Adrenal gland (tissue), 5 donors: ENCODE measurements at regions not wholly inside any gene's neighbourhood (a gene's known extent, or its start where the extent isn't known, plus 50 kb on each side); places are given as distances from the start of the nearest gene placed in this dataset.

Experiments
- POLR2A ChIP-seq, 2 donors: fragments of 450-650 bp; IDR thresholded peaks; one replicate each; pipeline ENCODE4 v1.6.1; 2017; ENCODE audit warnings: antibody characterized with exemption in 2 of 2, mild to moderate bottlenecking in 2 of 2, moderate library complexity in 1 of 2
- TF ChIP-seq, protein P1 (sequence below), 6 experiments: fragments of 450-650 bp in 4 of 6; fragments of 200-600 bp in 2 of 6; sonication (generic) in 1 of 6; IDR thresholded peaks; 1 replicate in 5 of 6; 2 replicates in 1 of 6; pipeline versions ENCODE4 v1.5.1 to v1.8.0; 2016 to 2021; ENCODE audit warnings: antibody characterized with exemption in 6 of 6, mild to moderate bottlenecking in 2 of 6, moderate library complexity in 1 of 6
- donor health status: DM: no; HTN: no; CAD: no.

DNA sequence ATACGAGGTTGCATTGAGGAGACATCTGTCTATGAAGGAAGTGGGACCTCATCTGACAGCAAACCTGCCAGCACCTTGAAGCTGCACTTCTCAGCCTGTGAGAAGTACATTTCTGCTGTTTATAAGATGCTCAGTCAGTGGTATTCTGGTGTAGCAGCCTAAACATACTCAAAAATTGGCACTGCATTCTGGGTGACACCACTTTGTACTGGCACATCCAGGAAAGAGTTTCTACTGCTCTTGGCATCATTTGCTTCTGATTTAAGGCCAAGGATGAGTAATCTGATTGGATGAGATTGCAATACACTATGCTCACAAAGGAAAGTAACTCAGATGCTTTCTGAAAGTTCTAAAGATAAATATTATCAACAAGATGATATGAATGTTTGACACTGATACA is 275.4 kb upstream of the TFAP2D start:
- TF ChIP-seq, protein P1, sequence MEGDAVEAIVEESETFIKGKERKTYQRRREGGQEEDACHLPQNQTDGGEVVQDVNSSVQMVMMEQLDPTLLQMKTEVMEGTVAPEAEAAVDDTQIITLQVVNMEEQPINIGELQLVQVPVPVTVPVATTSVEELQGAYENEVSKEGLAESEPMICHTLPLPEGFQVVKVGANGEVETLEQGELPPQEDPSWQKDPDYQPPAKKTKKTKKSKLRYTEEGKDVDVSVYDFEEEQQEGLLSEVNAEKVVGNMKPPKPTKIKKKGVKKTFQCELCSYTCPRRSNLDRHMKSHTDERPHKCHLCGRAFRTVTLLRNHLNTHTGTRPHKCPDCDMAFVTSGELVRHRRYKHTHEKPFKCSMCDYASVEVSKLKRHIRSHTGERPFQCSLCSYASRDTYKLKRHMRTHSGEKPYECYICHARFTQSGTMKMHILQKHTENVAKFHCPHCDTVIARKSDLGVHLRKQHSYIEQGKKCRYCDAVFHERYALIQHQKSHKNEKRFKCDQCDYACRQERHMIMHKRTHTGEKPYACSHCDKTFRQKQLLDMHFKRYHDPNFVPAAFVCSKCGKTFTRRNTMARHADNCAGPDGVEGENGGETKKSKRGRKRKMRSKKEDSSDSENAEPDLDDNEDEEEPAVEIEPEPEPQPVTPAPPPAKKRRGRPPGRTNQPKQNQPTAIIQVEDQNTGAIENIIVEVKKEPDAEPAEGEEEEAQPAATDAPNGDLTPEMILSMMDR (IDR thresholded peaks at IDR 0.05): no peak
- no peak for TF ChIP-seq POLR2A (IDR thresholded peaks at IDR 0.05)
